HG02840 (cell line): ENCODE measurements at regions not wholly inside any gene's neighbourhood (a gene's known extent, or its start where the extent isn't known, plus 50 kb on each side); places are given as distances from the start of the nearest gene placed in this dataset.
"Not testable (repeated sequence)": the region's sequence is repeated elsewhere in the genome, so short reads cannot be mapped to it uniquely, and the experiment has no call there.

Experiments
- ATAC-seq: cut with Tn5 transposase; IDR thresholded peaks from one replicate; pipeline ENCODE4 v1.9.1; 2021; ENCODE audit warnings: mild to moderate bottlenecking, moderate library complexity, moderate number of reproducible peaks; ENCODE audit not compliant: unreplicated experiment, low FRiP score

DNA sequence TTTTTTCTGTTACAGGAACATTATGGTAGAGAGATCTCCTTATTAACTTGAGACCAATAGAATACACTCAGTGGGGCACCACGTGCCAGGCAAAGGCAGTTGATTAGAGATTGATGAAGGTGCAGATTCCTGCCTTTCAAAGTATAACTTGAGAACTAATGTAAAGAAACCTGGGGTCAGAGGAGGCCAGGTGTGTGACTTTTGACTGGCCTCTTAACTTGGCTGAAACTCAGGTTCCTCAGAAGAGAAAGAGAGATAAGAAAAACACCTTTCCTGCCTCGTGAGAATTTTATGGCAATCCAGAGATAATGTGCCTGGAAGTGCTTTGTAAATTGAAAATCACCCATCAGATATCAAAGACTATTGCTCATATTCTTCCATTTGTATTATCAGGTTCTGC lies 110.7 kb upstream of the GZMB start:
- no peak for ATAC-seq

DNA sequence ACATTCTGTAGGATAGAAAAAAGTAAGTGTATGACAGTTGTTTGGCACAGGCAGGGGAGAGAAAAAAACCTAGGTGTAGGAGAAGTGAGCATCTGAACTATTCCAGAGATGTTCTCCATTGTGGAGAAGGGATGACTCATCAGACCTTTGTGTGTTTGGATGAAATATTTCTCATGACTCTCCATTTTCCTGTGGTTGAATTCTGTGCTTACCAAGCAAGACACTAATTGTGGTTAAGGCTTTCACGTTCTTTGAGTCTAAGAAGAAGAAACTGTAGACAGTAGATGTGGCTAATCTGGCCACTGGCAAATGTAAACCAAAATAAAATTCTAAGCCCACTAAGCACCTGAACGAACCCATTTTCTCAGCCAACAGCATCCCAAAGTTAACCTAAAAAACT lies 107.9 kb upstream of the GZMB start:
- ATAC-seq: no peak

DNA sequence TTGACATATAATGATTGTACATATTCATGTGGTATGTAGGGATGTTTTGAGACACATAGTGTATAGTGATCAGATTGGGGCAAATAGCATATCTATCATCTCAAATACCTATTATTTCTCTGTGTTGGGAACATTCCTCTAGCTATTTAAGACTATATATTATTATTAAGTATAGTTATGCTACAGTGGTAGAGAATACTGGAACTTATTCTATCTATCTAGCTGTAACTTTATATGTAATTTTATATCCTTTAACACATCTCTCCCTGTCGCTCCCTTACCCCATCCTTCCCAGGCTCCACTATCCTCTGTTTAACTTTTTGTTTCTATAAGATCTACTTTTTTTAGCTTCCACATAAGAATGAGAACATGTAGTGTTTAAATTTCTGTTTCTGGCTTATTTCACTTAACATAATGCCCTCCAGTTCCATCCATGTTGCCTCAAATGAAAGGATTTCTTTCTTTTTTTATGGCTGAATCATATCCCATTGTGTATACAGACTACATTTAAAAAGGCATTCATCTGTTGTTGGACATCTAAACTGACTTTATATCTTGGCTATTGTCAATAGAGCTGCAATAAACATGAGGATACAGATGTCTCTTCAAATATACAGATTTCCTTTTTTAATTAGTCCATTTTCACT lies 102.1 kb upstream of the GZMB start:
- no peak for ATAC-seq

DNA sequence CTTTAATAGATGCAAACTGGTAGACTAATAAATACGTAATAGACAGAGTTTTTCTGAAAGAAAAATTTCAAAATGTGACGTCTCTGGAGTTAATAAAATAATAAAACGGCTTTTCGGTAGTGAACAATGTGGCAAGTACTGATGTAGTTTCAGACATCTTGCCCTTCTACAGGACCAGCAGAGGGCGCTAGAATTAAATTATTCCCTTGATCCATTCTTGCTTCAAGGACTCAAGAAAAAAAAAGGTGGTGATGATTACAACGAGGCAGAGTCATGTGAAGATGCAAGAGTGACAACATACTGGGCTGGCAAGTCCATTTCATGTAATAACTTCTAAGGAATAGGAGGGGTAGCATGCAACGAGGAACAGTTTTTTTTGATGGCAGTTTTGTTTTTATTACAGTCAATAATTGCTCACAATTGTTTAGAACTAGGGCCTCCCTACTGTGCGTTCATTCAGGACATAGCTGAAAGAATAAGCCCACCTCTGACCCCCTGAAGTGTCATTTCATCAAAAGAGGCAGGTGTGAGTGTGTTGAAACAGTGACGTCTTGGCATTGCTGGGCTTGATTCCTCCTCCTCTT lies 101.0 kb upstream of the GZMB start:
- no peak for ATAC-seq

DNA sequence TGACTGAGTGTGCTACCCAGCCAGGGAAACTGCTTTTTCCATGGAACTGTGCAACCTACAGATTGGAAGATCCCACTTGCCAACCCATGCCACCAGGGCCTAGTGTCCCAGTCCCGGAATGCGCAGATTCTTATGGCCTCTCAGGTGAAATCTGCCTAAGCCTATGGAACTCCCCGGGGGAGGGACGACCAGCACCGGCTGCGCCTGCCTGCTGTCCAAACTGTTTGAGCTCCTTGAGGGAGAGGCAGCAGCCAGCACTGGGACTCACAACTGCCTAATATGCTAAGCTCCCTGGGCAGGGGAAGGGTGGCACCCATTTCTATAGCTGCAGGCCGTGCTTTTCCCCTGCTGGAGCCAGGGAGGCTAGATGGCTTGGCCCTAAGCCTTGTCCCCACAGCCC lies 92.5 kb upstream of the GZMB start:
- no peak for ATAC-seq

DNA sequence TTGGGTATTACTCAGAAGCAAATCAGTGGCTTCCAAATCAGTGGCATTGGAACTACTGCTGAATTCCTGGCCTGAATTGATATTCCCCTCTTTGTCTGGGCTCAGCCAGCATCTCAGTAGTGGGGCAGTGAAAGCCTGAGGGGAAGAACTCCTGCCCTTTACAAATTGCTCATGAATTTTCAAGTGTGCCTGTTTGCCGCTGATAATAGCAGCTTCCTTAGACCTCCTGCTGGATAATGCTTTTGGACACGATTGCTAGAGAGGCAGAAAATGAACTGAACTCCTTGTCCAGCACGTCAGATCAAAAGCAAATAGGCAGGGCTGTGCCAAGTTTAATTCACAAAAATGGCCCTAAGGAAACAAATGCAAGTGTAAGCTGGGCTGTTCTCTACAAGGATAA lies 91.3 kb upstream of the GZMB start:
- no peak for ATAC-seq

DNA sequence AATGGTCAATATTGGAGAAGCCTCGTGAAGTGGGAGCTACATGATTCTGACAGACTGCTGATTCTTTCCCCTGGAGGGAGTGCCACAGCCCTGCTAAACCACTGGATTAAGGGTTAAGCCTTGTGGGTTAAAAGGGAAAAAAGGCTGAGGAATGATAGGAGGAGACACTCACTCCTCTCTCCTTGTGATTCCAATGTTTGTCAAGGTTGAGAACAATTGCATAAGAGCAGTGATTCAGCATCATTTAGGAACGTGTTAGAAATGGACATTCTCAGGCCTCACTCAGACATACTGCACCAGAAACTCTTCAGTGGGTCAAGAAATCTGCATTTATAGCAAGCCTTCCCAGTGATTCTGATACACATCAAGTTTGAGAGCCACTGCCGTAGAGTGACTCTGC lies 87.8 kb upstream of the GZMB start:
- ATAC-seq: no peak

DNA sequence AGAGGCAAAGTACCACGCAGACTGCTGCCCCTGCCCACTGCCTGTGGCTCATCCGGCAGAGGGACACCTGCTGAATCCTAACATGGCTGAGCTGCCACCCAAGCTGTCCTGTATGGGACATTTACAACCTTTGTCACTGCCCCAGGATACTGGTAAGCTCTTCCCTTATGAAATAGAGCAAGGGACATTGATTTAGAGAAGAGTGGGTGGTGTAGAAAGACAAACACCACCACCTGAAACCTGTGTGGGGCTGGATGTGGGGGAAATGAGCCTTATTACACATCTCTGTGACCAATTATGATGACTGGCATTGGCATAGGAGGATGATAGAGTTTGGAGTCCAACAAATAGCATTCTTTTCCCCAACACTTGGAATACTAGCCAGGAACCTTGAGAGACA lies 81.2 kb upstream of the GZMB start:
- ATAC-seq: no peak

DNA sequence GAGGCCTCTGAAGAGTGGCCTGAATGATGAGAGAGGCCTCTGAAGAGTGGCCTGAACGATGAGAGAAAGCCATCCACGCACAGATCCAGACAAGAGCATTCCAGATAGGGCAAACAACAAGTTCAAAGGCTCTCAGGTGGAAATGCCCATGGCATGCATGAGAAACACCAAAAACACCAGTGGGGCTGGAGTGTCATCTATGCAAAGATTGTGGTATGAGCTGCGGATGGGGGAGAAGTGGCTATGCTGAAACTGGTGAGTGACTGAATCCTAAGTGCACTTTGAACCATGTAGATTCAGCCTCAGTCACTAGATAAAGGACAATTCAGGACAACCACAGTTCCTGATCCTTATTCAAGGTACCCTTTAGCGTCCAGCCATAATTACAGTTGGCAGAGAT lies 79.4 kb upstream of the GZMB start:
- peak; percentile 55 for ATAC-seq

DNA sequence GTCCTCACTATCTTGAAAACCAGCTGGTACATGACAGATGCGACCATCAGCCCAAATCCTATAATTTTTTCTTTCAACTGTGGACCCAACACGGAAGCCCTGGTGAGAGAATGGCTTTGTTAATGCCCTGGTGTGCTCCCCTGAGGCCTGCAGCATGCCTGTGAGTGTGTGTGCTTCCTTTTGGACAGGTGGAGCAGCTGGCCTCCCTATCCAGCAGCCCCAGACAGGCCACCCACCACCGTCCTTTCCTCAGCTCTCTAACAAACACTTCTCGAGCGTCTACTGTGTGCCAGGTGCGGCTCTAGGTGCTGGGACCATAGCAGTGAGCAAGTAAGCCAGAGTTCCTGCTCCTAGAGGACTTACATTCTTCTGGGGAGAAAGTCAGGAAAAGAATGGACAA lies 78.9 kb upstream of the GZMB start:
- ATAC-seq: peak; percentile 26

DNA sequence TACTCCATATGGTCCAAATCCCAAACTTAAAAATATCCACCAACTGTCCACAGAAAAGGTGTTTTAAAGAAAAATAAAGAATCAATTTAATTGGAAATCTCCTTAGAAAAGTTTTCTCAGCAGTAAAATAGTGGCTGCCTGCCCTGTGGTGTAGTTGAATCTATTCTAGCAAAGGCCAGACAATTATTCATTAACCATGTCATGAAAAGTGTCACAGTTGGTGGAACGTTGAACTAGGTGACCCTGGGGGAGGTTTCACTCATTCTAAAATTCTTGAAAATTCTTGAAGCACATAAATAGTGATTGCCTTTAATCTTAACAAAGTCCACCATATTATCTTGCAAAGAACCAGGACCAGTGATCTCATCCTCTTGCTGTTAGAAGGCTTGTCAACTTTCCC lies 78.4 kb upstream of the GZMB start:
- peak; percentile 26 for ATAC-seq

DNA sequence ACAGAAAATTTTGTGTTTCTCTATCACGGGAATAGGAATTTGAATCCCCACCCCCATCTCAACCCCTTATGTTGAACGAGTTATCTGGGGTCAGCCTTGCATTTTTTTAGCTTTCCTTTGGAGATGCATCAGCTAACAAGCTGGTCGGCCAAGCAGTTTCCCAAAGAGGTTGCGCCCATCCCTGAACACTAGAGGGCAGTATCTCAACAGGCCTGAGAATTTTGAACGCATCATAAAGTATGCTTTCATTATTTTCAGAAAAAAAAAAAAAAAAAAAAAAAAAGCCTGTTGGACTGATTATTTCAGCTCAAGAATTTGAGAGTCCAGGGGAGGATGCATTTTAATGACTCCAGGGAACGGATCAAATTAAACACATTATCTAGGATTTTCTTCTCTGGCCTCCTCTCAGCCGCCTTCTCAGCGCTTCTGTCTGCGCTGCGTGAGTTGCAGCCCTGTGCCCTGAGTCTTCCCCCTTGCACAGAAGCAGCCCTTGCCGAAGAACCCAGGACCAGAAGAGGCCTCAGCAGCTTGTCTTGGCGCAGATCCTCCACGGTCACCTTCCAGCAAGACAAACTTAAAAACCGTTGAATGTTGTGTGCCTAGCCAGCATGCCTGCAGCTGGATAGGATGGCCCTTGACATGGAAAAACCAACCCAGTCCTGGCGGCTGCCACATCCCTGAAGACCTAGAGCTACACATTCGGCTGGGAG lies 76.6 kb upstream of the GZMB start:
- no peak for ATAC-seq

DNA sequence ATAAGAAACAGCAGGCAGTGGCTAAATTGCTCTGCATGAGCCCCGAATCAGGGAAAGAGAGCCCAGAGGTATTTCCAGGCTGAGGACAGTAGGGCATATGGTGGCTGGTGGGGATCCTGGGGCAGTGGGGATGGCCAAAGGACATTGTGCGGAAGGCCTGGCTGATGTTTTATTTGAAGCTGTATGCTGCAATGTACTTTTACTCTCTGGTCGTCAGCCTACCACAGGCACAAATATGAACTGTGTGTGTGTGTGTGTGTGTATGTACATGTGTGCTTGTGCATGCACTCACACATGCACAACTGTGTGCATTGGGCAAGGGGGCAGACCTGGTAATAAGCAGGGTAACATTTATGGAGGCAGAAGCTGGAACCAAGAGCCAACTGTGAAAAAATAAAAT lies 74.7 kb upstream of the GZMB start:
- no peak for ATAC-seq

DNA sequence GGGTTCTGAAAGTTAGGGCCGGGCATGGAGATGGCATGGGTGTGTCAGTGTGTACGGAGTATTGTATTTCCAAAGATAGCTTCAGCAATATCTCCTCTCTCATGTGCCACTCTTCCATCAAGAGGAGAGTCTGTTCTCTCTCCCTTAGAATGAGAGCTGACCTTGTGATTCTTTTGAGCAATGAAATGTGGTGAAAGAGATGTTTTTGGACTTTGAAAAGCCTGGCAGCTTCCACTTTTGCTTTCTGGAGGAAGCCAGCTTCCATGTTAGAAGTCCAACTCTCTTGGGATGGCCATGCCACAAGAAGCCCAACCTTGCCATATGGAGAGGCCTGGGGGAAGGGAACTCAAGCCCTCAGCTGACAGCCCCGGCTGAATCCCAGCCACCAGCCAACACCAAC lies 72.4 kb upstream of the GZMB start:
- no peak for ATAC-seq

DNA sequence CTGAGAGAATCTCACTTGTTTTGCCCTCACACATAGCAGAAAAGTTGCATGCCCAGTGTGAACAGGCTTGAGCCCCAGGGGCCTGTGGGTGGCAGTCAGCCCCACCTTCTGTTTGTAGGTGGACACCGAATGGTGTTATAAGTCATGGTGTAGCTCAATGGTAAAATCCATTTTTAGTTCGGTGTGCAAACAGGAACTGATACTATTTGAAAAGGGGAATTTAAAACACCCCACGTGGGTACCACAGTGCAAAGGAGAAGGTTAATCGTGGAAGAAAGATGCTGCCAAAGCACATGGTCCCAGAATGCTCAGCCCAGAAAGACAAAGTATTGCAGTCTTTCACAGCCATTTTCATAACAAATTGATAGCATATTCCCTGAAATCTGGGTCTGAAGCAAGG lies 71.8 kb upstream of the GZMB start:
- ATAC-seq: peak; percentile 80

DNA sequence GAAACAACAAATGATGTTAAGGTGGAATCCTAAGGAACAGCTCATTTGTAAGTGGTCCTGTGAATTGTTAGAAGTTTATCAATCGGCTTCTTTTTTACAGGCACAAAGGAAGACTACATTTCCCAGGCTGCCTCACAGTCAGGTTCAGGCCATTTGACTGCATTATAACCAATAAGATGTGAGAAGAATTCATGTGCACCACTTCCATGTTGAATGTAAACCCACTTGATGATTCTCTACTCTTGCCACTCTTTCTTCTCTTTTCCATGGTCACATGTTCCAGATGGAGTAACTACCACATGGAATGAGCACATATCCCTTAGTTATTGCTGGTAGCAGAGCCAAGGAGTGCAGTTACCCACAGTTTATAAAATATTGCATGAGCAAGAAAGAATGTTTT lies 67.1 kb upstream of the GZMB start:
- no peak for ATAC-seq

DNA sequence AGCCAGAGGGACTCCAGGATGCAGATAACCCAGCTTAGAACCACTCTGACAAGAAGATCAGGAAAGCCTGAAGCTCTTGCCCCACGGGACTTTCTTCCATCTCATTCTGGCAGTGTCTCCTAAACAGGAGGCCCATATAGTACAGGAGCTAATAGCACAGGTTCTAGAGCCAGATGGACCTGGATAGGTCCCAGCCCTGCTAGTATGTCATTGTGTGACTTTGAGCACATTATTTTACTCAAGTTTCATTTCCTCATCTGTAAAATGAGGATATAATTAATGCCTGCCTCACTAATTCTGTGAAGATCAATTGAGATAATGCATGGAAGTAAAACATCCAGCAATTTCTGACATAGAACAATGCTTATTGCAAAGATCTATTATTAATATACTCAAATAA lies 66.5 kb upstream of the GZMB start:
- ATAC-seq: no peak

DNA sequence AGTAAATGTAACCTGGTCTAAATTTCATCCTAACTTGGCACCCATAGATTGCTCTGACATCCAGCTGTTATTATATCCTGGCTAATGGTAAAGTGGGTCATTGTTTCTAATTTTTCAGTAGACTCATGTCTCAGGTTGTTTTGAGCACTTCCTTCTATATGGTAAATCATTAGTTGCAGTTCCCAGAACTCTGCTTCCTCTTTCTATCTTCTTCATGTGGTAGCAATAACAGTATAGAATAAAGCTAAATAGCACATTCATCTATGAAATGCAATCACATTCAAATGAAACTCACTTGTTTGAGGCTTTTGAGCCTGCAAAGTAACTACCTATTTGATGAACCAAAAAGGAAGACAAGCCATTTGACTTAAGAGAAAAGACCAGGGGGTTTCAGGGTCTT lies 65.1 kb upstream of the GZMB start:
- peak; percentile 52 for ATAC-seq

DNA sequence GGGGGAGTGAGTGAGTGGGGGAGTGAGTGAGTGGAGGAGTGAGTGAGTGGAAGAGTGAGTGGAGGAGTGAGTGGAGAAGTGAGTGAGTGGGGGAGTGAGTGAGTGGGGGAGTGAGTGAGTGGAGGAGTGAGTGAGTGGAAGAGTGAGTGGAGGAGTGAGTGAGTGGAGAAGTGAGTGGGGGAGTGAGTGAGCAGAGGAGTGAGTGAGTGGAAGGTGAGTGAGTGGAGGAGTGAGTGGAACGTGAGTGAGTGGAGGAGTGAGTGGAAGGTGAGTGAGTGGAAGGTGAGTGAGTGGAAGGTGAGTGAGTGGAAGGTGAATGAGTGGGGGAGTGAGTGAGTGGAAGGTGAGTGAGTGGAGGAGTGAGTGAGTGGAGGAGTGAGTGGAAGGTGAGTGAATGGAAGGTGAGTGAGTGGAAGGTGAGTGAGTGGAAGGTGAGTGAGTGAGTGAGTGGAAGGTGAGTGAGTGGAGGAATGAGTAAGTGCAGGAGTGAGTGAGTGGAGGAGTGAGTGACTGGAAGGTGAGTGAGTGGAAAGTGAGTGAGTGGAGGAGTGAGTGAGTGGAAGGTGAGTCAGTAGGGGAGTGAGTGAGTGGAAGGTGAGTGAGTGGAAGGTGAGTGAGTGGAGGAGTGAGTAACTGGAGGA lies 62.4 kb upstream of the GZMB start:
- not testable (repeated sequence) for ATAC-seq

DNA sequence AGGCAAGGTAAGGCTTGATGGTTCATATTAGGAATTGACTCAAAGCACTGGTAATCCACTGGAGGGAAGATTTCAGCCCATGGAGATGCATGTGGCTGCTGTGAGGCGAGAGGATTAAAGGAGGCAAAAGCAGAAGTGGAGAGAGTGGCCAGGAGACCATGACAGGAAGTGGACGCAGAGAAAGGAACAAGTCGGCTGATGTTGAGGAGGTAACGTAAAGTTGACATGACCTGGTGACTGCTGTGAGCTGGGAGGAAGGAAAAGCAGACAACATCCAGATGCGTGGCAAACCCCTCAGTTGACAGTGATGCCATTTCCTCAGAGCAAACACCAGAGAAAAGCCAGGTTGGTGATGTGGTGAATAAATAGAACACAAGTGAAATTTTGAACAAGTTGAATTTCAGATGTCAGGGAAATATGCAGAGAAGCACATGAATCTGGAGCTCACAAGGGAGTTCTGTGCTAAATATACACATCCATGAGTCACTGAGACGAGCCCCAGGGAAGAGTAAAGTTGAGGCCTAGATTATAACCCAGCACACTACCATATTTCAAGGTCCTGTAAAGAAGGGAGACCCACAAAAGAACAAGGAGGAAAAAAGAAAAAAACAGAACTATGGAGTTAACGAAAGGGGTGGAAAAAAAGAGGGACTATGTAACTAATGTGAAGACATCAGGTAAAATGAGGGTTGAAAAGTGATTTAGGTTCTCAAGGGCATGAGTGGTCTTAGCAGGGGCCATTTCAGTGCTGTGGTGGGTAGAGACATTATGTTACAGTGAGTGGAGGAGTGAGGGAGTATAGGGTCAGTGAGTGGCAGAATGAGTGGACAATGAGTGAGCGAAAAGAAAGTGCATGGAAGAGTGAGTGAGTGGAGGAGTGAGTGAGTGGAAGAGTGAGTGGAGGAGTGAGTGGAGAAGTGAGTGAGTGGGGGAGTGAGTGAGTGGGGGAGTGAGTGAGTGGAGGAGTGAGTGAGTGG lies 61.6 kb upstream of the GZMB start:
- ATAC-seq: no peak

DNA sequence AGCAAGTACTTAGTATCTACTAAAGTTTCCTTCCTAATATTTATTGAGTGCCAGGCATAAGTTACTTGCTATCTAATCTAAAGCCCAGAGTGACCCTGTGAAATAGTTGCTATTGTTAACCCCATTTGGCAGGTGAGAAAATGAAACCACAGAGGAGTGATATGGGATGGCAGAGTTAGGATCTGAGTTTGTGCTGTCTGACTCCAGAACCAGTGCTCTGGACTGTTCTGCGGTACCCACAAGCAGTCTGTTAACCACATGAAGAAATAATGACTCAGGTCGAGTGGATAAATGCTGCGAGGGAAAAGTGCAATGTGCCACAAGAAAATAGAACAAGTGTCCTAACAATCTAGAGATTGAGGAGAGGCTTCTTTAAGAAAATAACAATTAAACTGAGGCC lies 60.7 kb upstream of the GZMB start:
- no peak for ATAC-seq
